A673 (cell line): ENCODE measurements at regions not wholly inside any gene's neighbourhood (a gene's known extent, or its start where the extent isn't known, plus 50 kb on each side); places are given as distances from the start of the nearest gene placed in this dataset.

ENCODE experiments used
- BruUV-seq: library from RNA; stranded (reverse); fragments of 400-500 nt; replicated peaks from 2 replicates; lab custom pipeline; 2021; lab: Mats Ljungman, UMichigan
- CTCF ChIA-PET: fragments of 300-600 bp; sonication (Branson Sonifier 250); formaldehyde crosslinking; loops from one replicate; lab custom pipeline; 2022; ENCODE audit warnings: antibody characterized with exemption; lab: Charles Lee
- POLR2A ChIA-PET: fragments of 300-600 bp; sonication (Branson Sonifier 250); formaldehyde crosslinking; loops from one replicate; lab custom pipeline; 2022; ENCODE audit warnings: antibody characterized with exemption; ENCODE audit not compliant: low non-redundant PET; lab: Charles Lee
- DNase-seq: peaks from one replicate; pipeline ENCODE4 v3.0.0-alpha.2; 2015; ENCODE audit warnings: low spot score
- H3K27ac ChIP-seq: fragments of 200-600 bp; sonication (generic); 2 replicates; pipeline ENCODE4 v1.5.1; 2016; ENCODE audit warnings: mixed run types, low read depth, mild to moderate bottlenecking, mixed read lengths, antibody characterized with exemption, low read length; ENCODE audit not compliant: poor library complexity, severe bottlenecking
- H3K27me3 ChIP-seq: fragments of 200-600 bp; sonication (generic); replicated peaks from 2 replicates; pipeline ENCODE4 v1.6.1; 2017; ENCODE audit warnings: mixed run types, low read depth, mild to moderate bottlenecking, mixed read lengths, antibody characterized with exemption, low read length; ENCODE audit not compliant: insufficient read depth, poor library complexity
- H3K36me3 ChIP-seq: fragments of 200-600 bp; sonication (generic); 2 replicates; pipeline ENCODE4 v1.6.1; 2016; ENCODE audit warnings: mixed run types, mild to moderate bottlenecking, mixed read lengths, antibody characterized with exemption, low read length; ENCODE audit not compliant: insufficient read depth, poor library complexity, severe bottlenecking
- H3K4me1 ChIP-seq: fragments of 200-600 bp; sonication (generic); 2 replicates; pipeline ENCODE4 v1.6.1; 2017; ENCODE audit warnings: mixed run types, mild to moderate bottlenecking, mixed read lengths, antibody characterized with exemption, low read length; ENCODE audit not compliant: insufficient read depth, poor library complexity, severe bottlenecking
- H3K4me3 ChIP-seq: fragments of 200-600 bp; sonication (generic); 2 replicates; pipeline ENCODE4 v1.5.1; 2016; ENCODE audit warnings: low read depth, mixed run types, mild to moderate bottlenecking, mixed read lengths, low read length; ENCODE audit not compliant: poor library complexity, severe bottlenecking
- H3K9me3 ChIP-seq: fragments of 200-600 bp; sonication (generic); 2 replicates; pipeline ENCODE4 v1.6.1; 2016; ENCODE audit warnings: mixed run types, low read depth, mild to moderate bottlenecking, mixed read lengths, antibody characterized with exemption, low read length; ENCODE audit not compliant: poor library complexity, severe bottlenecking
- EZH2 ChIP-seq: fragments of 200-600 bp; sonication (generic); IDR thresholded peaks from 2 replicates; pipeline ENCODE4 v1.6.1; 2017; ENCODE audit warnings: borderline replicate concordance, low read depth, mild to moderate bottlenecking, mixed read lengths, antibody characterized with exemption, low read length; ENCODE audit not compliant: poor library complexity, severe bottlenecking
- intact Hi-C: fragments of 100-400 bp; cut with micrococcal nuclease; formaldehyde crosslinking; loops from one replicate; pipeline ENCODE4 v1.10.0; 2022; ENCODE audit not compliant: unreplicated experiment
- TF ChIP-seq, protein P1 (sequence below): fragments of 300-800, 200-600 bp; sonication (generic); conservative IDR thresholded peaks from 2 replicates; pipeline ENCODE4 v1.5.1; 2017; ENCODE audit warnings: low read depth, mild to moderate bottlenecking, antibody characterized with exemption, low read length, moderate library complexity, mixed read lengths

DNA sequence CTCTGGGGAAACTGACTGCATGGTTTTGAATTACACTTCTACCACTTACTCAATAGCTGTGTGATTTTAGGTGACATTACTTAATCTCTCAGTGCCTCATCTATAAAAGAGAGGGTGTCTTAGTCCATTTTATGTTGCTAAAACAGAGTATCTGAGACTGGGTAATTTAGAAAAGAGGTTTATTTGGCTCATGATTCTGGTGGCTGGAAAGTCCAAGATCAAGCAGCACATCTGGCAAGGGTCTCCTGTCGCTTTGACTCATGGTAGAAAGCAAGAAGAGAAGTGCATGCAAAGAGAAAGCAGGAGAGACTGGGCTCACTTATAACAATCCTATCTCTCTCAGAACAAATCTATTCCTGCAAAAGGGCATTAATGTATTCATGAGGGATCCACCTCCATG lies 132.4 kb upstream of the IRX5 start:
- no TSS peak for BruUV-seq
- CTCF ChIA-PET, result no interaction called here

DNA sequence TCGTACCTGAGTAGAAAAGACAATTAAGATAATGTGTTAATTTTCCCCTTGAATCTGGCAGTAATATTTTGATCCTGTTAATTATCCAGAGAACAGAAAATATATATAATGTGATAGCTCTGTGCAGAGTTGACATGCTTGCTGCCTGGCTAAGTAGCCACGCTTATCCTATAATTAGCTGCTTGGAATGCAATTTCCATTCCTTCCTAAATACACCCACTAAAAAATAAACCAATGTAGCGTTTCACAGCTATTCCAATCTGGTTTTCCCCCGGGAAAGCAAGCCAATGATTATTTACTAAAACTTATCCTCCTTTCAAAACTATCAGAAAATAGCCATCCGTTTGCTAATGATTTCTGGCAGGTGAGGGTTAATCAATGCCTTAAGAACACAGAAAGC lies 134.5 kb upstream of the IRX5 start:
- no TSS peak for BruUV-seq
- CTCF ChIA-PET, result no interaction called here
- no peaks in the 10 kb centered on the region for H3K27me3 ChIP-seq
- no peaks in the 10 kb centered on the region for H3K4me1 ChIP-seq
- H3K36me3 ChIP-seq, result no peaks in the 10 kb centered on the region
- no peak overlapping the region for H3K4me3 ChIP-seq
- no peak overlapping the region for H3K27ac ChIP-seq
- intact Hi-C loops, result no loop called here
- H3K9me3 ChIP-seq, result peaks cover 9% of the 10 kb centered on the region
- POLR2A ChIA-PET, result no interaction called here
- TF ChIP-seq, protein P1, sequence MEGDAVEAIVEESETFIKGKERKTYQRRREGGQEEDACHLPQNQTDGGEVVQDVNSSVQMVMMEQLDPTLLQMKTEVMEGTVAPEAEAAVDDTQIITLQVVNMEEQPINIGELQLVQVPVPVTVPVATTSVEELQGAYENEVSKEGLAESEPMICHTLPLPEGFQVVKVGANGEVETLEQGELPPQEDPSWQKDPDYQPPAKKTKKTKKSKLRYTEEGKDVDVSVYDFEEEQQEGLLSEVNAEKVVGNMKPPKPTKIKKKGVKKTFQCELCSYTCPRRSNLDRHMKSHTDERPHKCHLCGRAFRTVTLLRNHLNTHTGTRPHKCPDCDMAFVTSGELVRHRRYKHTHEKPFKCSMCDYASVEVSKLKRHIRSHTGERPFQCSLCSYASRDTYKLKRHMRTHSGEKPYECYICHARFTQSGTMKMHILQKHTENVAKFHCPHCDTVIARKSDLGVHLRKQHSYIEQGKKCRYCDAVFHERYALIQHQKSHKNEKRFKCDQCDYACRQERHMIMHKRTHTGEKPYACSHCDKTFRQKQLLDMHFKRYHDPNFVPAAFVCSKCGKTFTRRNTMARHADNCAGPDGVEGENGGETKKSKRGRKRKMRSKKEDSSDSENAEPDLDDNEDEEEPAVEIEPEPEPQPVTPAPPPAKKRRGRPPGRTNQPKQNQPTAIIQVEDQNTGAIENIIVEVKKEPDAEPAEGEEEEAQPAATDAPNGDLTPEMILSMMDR, result no peak
- no peak for TF ChIP-seq EZH2
- no peak for DNase-seq

More for the DNA sequence above, 132.4 kb upstream of the IRX5 start:
- DNase-seq, result no peak
- intact Hi-C loops, result no loop called here
- POLR2A ChIA-PET, result no interaction called here
- peaks cover 9% of the 10 kb centered on the region for H3K9me3 ChIP-seq
- no peak for TF ChIP-seq EZH2
- TF ChIP-seq, protein P1, result no peak
- no peaks in the 10 kb centered on the region for H3K4me1 ChIP-seq
- H3K4me3 ChIP-seq, result no peak overlapping the region
- no peaks in the 10 kb centered on the region for H3K27me3 ChIP-seq
- no peaks in the 10 kb centered on the region for H3K36me3 ChIP-seq
- H3K27ac ChIP-seq, result no peak overlapping the region

DNA sequence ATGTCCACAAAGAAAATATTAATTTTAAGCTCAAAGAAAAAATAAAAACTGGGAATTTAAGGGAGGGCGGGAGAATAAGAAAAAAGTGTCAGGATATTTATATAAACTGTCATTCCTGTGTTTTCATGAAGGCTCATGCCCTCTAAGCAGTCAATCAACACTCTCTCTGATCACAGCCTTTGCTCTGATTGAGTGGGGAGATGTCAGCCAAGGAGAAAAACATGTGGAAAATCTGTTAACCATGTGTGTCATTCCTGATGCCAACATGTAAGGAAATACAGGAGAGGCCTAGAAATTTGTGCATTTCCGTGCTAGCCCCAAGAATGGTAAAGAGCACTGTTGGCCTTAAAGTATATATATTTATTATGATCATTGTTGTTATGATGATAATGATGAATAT lies 137.9 kb upstream of the IRX5 start:
- DNase-seq, result no peak
- Histone ChIP-seq H3K36me3 (no peaks in the 10 kb centered on the region), H3K4me3 (no peak overlapping the region), H3K27ac (no peak overlapping the region), H3K9me3 (peaks cover 3% of the 10 kb centered on the region), H3K4me1 (no peaks in the 10 kb centered on the region), H3K27me3 (no peaks in the 10 kb centered on the region)
- intact Hi-C loops, result no loop called here
- POLR2A ChIA-PET, result no interaction called here
- TF ChIP-seq, protein P1, result no peak
- no peak for TF ChIP-seq EZH2
- no TSS peak for BruUV-seq
- CTCF ChIA-PET, result no interaction called here
